H1 (cell line): ENCODE measurements at regions not wholly inside any gene's neighbourhood (a gene's known extent, or its start where the extent isn't known, plus 50 kb on each side); places are given as distances from the start of the nearest gene placed in this dataset.

Experiments
- CTCF ChIA-PET: fragments of 300-600 bp; sonication (Branson Sonifier 250); formaldehyde crosslinking; loops from one replicate; lab custom pipeline; 2021; ENCODE audit not compliant: partially characterized antibody; lab: Charles Lee
- POLR2A ChIA-PET: fragments of 300-600 bp; sonication (Branson Sonifier 250); formaldehyde crosslinking; loops from one replicate; lab custom pipeline; 2021; ENCODE audit warnings: inconsistent platforms; ENCODE audit not compliant: partially characterized antibody; lab: Charles Lee
- DNase-seq, 2 experiments: peaks; one replicate each; pipeline versions ENCODE4 v3.0.0 to v3.0.0-alpha.2; 2010 to 2022; ENCODE audit warnings: low spot score in 2 of 2, low read depth in 1 of 2, mixed read lengths in 1 of 2
- FAIRE-seq: peaks from 2 replicates; lab custom pipeline; 2011; peaks lifted over from hg19 to GRCh38; lab: Jason Lieb, UNC
- H2AFZ ChIP-seq: 2 replicates; pipeline ENCODE4 v1.8.1; 2012; ENCODE audit warnings: low read length, inconsistent platforms
- H2AK5ac ChIP-seq: 2 replicates; pipeline ENCODE4 v1.6.1; 2013; ENCODE audit warnings: low read depth, low read length
- H2BK120ac ChIP-seq: replicated peaks from 2 replicates; pipeline ENCODE3; 2013; ENCODE audit warnings: low read depth, low read length, inconsistent platforms
- H2BK12ac ChIP-seq: 2 replicates; pipeline ENCODE4 v1.6.1; 2013; ENCODE audit warnings: low read depth, low read length
- H2BK15ac ChIP-seq: 2 replicates; pipeline ENCODE4 v1.6.1; 2013; ENCODE audit warnings: low read length
- H2BK20ac ChIP-seq: 2 replicates; pipeline ENCODE4 v1.6.1; 2013; ENCODE audit warnings: low read length
- H2BK5ac ChIP-seq: 2 replicates; pipeline ENCODE4 v1.6.1; 2013; ENCODE audit warnings: low read depth, low read length
- H3K14ac ChIP-seq: 2 replicates; pipeline ENCODE4 v1.6.1; 2013; ENCODE audit warnings: inconsistent platforms; ENCODE audit not compliant: insufficient read length
- H3K18ac ChIP-seq: 2 replicates; pipeline ENCODE4 v1.6.1; 2013; ENCODE audit warnings: low read length; ENCODE audit errors: extremely low read depth
- H3K23ac ChIP-seq: 2 replicates; pipeline ENCODE4 v1.6.1; 2013; ENCODE audit warnings: inconsistent platforms; ENCODE audit not compliant: insufficient read length
- H3K23me2 ChIP-seq: 2 replicates; pipeline ENCODE4 v1.6.1; 2013; ENCODE audit warnings: low read depth, low read length
- H3K27ac ChIP-seq: 2 replicates; pipeline ENCODE4 v1.6.1; 2011; ENCODE audit warnings: low read depth, low read length, inconsistent platforms
- H3K27me3 ChIP-seq, 4 experiments: replicated peaks in 1 of 4; 1 replicate in 1 of 4; 2 replicates in 3 of 4; pipeline versions ENCODE4 v1.6.1 to v1.8.1; 2011 to 2013; ENCODE audit warnings: low read length in 3 of 4, mild to moderate bottlenecking in 3 of 4, inconsistent platforms in 2 of 4, mixed read lengths in 2 of 4, moderate library complexity in 1 of 4; ENCODE audit not compliant: control insufficient read depth in 3 of 4, insufficient read depth in 3 of 4; ENCODE audit errors: extremely low read depth in 1 of 4
- H3K36me3 ChIP-seq, 4 experiments: 2 replicates each; pipeline versions ENCODE4 v1.6.1 to v1.8.1; 2011 to 2013; ENCODE audit warnings: mild to moderate bottlenecking in 4 of 4, low read length in 3 of 4, moderate library complexity in 2 of 4, control low read depth in 1 of 4, inconsistent platforms in 1 of 4; ENCODE audit not compliant: insufficient read depth in 4 of 4, control insufficient read depth in 2 of 4
- H3K4ac ChIP-seq: replicated peaks from 2 replicates; pipeline ENCODE3; 2013; ENCODE audit warnings: low read length, low read depth, mixed read lengths, inconsistent platforms; ENCODE audit not compliant: insufficient read length
- H3K4me1 ChIP-seq, 4 experiments: replicated peaks in 1 of 4; 1 replicate in 1 of 4; 2 replicates in 3 of 4; pipeline versions ENCODE4 v1.6.1 to v1.8.1; 2011 to 2013; ENCODE audit warnings: low read length in 3 of 4, inconsistent platforms in 2 of 4, mixed read lengths in 1 of 4; ENCODE audit not compliant: insufficient read depth in 4 of 4, control insufficient read depth in 3 of 4
- H3K4me2 ChIP-seq, 2 experiments: 2 replicates each; pipeline versions ENCODE4 v1.6.1 to v1.8.1; 2011 to 2013; ENCODE audit warnings: low read depth in 2 of 2, low read length in 2 of 2, control low read depth in 1 of 2, inconsistent platforms in 1 of 2, mild to moderate bottlenecking in 1 of 2; ENCODE audit not compliant: insufficient read depth in 1 of 2
- H3K4me3 ChIP-seq, 4 experiments: fragments of 200-600, 300-600 bp in 1 of 4; sonication (generic), shearing (Covaris generic), sonication (Bioruptor Twin) in 1 of 4; 2 replicates each; pipeline versions ENCODE4 v1.5.1 to v1.8.1; 2011 to 2016; ENCODE audit warnings: low read length in 4 of 4, low read depth in 3 of 4, control low read depth in 2 of 4, inconsistent platforms in 2 of 4, mild to moderate bottlenecking in 2 of 4, mixed read lengths in 1 of 4, moderate library complexity in 1 of 4; ENCODE audit not compliant: insufficient read depth in 2 of 4; ENCODE audit errors: extremely low read depth in 1 of 4
- H3K56ac ChIP-seq: replicated peaks from 2 replicates; pipeline ENCODE3; 2013; ENCODE audit warnings: low read depth, mild to moderate bottlenecking, mixed read lengths, low read length, inconsistent platforms; ENCODE audit not compliant: insufficient read length
- H3K79me1 ChIP-seq: 2 replicates; pipeline ENCODE4 v1.6.1; 2013; ENCODE audit warnings: low read depth, low read length, control low read depth
- H3K79me2 ChIP-seq, 2 experiments: 2 replicates each; pipeline versions ENCODE4 v1.6.1 to v1.8.1; 2012 to 2013; ENCODE audit warnings: low read length in 2 of 2, mild to moderate bottlenecking in 2 of 2, inconsistent platforms in 1 of 2; ENCODE audit not compliant: insufficient read depth in 2 of 2, control insufficient read depth in 1 of 2
- H3K9ac ChIP-seq, 4 experiments: replicated peaks in 1 of 4; 1 replicate in 1 of 4; 2 replicates in 3 of 4; pipeline versions ENCODE4 v1.6.1 to v1.8.1; 2011 to 2013; ENCODE audit warnings: low read depth in 3 of 4, low read length in 3 of 4, control low read depth in 2 of 4, mild to moderate bottlenecking in 2 of 4, moderate library complexity in 2 of 4, inconsistent platforms in 1 of 4; ENCODE audit errors: extremely low read depth in 1 of 4
- H3K9me3 ChIP-seq, 2 experiments: 2 replicates each; pipeline versions ENCODE4 v1.6.1 to v1.8.1; 2012 to 2013; ENCODE audit warnings: mild to moderate bottlenecking in 2 of 2, moderate library complexity in 2 of 2, control low read depth in 1 of 2, inconsistent platforms in 1 of 2, low read depth in 1 of 2, low read length in 1 of 2, mixed read lengths in 1 of 2; ENCODE audit not compliant: insufficient read depth in 2 of 2
- H4K20me1 ChIP-seq, 2 experiments: replicated peaks in 1 of 2; 2 replicates each; pipeline versions ENCODE3 to v1.8.1; 2011 to 2013; ENCODE audit warnings: inconsistent platforms in 2 of 2, low read length in 2 of 2, mild to moderate bottlenecking in 1 of 2; ENCODE audit not compliant: insufficient read depth in 2 of 2, control insufficient read depth in 1 of 2
- H4K5ac ChIP-seq: 2 replicates; pipeline ENCODE4 v1.6.1; 2013; ENCODE audit warnings: low read length, low read depth, mixed read lengths, inconsistent platforms; ENCODE audit not compliant: insufficient read length
- H4K8ac ChIP-seq: 2 replicates; pipeline ENCODE4 v1.8.0; 2013; ENCODE audit warnings: mild to moderate bottlenecking, moderate library complexity, low read length, inconsistent platforms; ENCODE audit not compliant: insufficient read depth; ENCODE audit errors: extremely low read depth
- H4K91ac ChIP-seq: replicated peaks from 2 replicates; pipeline ENCODE3; 2013; ENCODE audit warnings: low read length, mixed read lengths, inconsistent platforms; ENCODE audit not compliant: insufficient read length
- ASH2L ChIP-seq: fragments of 200-600, 300-600 bp; sonication (generic); IDR thresholded peaks from one replicate; pipeline ENCODE4 v1.7.1; 2017; ENCODE audit warnings: low read length
- GABPA ChIP-seq: IDR thresholded peaks from 2 replicates; pipeline ENCODE4 v1.6.1; 2011; ENCODE audit warnings: mild to moderate bottlenecking, low read length, moderate library complexity, borderline replicate concordance; ENCODE audit not compliant: insufficient read depth
- NRF1 ChIP-seq: IDR thresholded peaks from 2 replicates; pipeline ENCODE4 v1.6.1; 2011; ENCODE audit warnings: mild to moderate bottlenecking, low read depth, low read length, improper control_type of control experiment
- POU5F1 ChIP-seq: IDR thresholded peaks from 2 replicates; pipeline ENCODE4 v1.6.1; 2011; ENCODE audit warnings: low read depth, mild to moderate bottlenecking, low read length, moderate library complexity
- RFX5 ChIP-seq: IDR thresholded peaks from 2 replicates; pipeline ENCODE4 v1.6.1; 2011; ENCODE audit warnings: low read depth, low read length, improper control_type of control experiment, borderline replicate concordance
- SIX5 ChIP-seq: IDR thresholded peaks from 2 replicates; pipeline ENCODE4 v1.6.1; 2011; ENCODE audit warnings: mild to moderate bottlenecking, low read depth, low read length
- SP2 ChIP-seq: IDR thresholded peaks from 2 replicates; pipeline ENCODE4 v1.6.1; 2012; ENCODE audit warnings: mild to moderate bottlenecking, low read length, inconsistent platforms
- ZNF274 ChIP-seq: IDR thresholded peaks from 2 replicates; pipeline ENCODE4 v1.7.0; 2012; ENCODE audit warnings: low read length, borderline replicate concordance; ENCODE audit errors: extremely low read depth
- WGBS, 2 experiments: shearing (Covaris generic) in 1 of 2; methylation state at CpG; one replicate each; pipeline versions ENCODE4 v1.1.6 to v1.1.7; 2013 to 2015; ENCODE audit warnings: low lambda C conversion rate in 2 of 2, mixed read lengths in 2 of 2, inconsistent platforms in 1 of 2, low coverage in 1 of 2, missing lambda C conversion rate in 1 of 2; ENCODE audit not compliant: insufficient replicate concordance in 2 of 2, insufficient coverage in 1 of 2, insufficient read length in 1 of 2; ENCODE audit errors: extremely low coverage in 1 of 2, missing lambda C conversion rate in 1 of 2; 5-methylcytosine and 5-hydroxymethylcytosine counted together

DNA sequence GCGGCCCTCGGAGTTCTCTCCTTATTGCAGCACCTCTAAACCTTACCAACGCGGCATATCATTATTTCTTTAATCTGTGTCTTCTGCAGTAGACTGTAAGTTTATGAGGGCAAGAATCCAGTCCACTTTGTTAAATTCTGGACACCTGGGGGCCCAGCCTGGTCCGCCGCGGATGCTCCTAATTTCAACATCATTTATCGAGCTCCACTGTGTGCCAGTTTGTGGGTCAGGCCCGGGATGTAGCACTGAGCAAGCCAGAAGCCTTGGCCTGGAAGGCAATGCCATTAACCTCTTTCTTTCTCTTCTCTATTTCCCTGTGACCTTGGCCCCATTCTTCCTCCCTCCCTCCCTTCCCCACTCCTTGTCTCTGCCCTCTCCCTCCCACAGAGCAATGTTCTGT is 70.6 kb upstream of the CACNA1E start:
- H2BK15ac ChIP-seq = no peak overlapping the region
- H4K8ac ChIP-seq = no peak overlapping the region
- no peak for DNase-seq
- no peak overlapping the region for H4K5ac ChIP-seq
- no peak overlapping the region for H3K4me2 ChIP-seq
- H3K79me2 ChIP-seq = no peaks in the 10 kb centered on the region
- H3K4me3 ChIP-seq = no peak overlapping the region
- no peak overlapping the region for H3K27ac ChIP-seq
- 92% methylated on average over 8 of the region's 9 CpGs; no CpG with 5 or more reads in 1 of the 2 experiments for WGBS, 2 experiments
- POLR2A ChIA-PET = no interaction called here
- H4K20me1 ChIP-seq = no peaks in the 10 kb centered on the region
- no peak for FAIRE-seq
- no peak overlapping the region for H3K23ac ChIP-seq
- H3K4me1 ChIP-seq = no peaks in the 10 kb centered on the region
- H3K79me1 ChIP-seq = no peaks in the 10 kb centered on the region
- no peak overlapping the region for H3K14ac ChIP-seq
- H3K23me2 ChIP-seq = no peaks in the 10 kb centered on the region
- H3K27me3 ChIP-seq = no peaks in the 10 kb centered on the region
- no peak overlapping the region for H3K4ac ChIP-seq
- no peak overlapping the region for H2BK20ac ChIP-seq
- H2BK12ac ChIP-seq = no peak overlapping the region
- H2BK5ac ChIP-seq = no peak overlapping the region
- H3K36me3 ChIP-seq = no peaks in the 10 kb centered on the region
- no peak overlapping the region for H3K18ac ChIP-seq
- no peak overlapping the region for H2AK5ac ChIP-seq
- H2AFZ ChIP-seq = no peak overlapping the region
- no peak overlapping the region for H2BK120ac ChIP-seq
- CTCF ChIA-PET = interaction anchor here (0.5 kb wide), 1 partner anchor 223 kb away, joined by 3 read pairs; no protein-coding TSS in a partner anchor
- H4K91ac ChIP-seq = no peak overlapping the region
- H3K9ac ChIP-seq = no peak overlapping the region
- H3K9me3 ChIP-seq = no peaks in the 10 kb centered on the region
- H3K56ac ChIP-seq = no peak overlapping the region
- TF ChIP-seq ZNF274 (no peak), GABPA (no peak), SIX5 (no peak), ASH2L (no peak), RFX5 (no peak), SP2 (no peak), NRF1 (no peak), POU5F1 (no peak)
